ENCODE measurements at regions not wholly inside any gene's neighbourhood (a gene's known extent, or its start where the extent isn't known, plus 50 kb on each side); places are given as distances from the start of the nearest gene placed in this dataset.

DNA sequence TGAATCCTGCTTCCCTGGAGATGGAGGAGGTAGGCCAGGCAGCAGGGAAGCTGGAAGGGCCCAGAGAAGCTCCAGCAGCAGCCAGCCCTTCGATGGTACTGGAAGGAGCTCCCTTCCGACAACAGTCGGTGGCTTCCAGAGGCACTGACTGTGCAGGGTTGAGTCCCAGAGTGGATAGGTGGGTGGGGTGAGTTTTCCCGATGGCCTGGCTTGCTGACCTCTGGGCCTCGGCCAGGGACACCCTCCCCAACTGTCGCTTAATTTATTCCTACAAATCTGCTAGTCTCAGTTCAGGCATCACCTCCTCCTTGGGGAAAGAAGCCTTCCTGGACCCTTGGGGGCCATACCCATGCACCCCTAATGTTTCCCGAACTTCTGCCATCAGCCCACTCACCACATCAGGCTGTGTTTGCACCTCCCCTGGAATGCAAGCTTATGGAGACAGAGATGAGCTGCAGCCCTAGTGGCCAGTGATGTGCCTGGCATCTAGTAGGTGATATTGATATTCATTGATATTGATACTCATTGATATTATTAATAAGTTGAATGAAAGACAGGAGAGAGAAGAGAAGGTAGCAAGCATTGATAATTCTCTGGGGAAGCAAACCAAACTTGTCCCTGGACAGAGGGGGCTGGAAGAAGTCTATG lies 104.6 kb upstream of the BOD1 start:
- no peak for DNase-seq

DNA sequence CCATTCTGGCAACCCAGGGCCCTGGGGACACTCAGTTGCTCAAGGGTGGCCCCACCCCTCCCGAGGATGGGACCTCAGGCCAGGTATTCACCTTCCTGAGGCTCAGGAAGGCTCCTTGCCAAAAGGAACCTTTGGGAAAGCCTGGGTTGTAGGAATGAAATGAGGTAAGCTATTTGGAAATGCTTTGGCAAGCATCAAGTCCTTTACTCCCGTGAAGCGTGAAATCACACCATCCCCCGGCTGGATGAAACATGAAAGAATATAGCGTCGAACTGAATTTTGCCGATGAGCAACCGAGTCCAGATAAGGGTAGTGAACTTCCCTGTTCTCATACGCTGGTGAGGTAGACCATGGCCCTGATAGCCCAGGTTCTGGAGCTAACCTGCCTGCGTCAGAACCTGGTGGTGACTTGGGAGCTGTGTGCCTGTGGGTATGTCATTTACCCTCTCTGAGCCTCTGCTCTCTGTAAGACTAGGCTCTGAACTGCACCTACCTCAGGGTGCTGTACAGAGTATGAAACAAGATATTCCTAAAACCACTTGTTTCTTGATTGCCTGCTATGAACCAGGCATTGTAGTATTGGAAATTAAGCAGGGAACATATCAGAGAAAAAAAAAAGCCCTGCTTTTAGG lies 105.3 kb upstream of the BOD1 start:
- DNase-seq, result no peak

DNA sequence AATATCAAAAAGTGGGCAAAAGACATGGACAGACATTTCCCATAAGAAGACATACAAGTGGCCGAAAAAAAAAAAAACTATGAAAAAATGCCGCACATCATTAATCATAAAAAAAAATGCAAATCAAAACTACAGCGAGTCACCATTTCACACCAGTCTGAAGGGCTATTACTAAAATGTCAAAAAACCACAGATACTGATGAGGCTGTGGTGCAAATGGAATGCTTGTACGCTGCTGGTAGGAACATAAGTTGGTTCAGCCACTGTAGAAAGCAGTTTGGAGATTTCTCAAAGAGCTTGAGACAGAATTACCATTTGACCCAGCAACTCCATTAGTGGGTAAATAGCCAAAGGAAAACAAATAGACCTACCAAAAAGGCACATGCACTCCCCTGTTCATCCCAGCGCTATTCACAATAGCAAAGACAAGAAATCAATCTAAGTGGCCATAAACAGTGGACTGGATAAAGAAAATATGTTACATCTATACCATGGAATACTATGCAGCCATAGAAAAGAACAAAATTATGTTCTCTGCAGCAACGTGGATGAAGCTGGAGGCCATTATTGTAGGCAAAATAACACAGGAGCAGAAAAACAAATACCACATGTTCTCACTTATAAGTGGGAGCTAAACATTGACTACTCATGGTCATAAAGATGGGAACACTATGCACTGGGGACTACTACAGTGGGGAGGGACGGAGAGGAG lies 110.6 kb upstream of the BOD1 start:
- DNase-seq, result no peak

DNA sequence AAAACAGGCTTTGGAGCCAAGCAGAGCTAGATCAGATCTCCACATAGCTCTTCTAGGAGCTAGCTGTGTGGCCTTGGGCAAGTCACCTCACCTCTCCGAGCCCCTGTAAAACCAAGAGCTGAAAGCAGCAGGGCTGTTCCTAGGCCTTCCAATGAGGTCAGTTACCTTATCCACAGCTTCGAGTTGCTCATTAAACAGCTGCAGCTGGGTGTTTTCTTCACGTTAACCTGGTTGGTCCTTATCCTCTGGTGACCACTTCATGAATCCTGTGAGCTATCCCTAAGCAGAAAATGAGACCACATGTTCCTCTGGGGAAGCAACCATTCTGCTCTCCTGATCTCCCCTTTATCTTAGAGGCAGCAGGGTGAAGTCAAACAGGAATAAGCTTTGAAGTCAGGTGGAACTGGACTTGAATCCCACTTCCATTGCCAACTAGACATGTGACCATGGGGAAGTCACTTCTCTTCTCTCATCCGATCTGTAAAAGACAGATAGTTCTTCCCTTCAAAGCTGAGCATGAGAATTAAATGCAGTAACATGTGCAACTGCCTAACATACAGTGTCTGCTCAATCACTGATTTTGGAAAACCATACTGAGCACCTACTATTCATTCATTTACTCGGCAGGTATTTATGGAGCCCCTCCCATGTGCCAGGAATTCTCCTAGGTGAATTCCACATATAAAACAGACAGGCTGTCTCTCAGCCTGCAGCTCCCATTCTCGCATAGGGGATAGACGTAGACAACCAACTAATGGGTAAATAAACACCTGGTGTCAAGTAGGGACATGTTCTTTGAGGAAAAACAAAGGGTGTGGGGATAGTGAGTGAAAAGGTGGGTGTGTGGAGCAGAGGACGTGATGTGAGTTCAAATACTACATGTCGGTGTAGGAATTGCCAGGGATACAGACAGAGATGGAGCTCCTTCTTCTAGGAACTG lies 111.7 kb upstream of the BOD1 start:
- DNase-seq, result no peak

DNA sequence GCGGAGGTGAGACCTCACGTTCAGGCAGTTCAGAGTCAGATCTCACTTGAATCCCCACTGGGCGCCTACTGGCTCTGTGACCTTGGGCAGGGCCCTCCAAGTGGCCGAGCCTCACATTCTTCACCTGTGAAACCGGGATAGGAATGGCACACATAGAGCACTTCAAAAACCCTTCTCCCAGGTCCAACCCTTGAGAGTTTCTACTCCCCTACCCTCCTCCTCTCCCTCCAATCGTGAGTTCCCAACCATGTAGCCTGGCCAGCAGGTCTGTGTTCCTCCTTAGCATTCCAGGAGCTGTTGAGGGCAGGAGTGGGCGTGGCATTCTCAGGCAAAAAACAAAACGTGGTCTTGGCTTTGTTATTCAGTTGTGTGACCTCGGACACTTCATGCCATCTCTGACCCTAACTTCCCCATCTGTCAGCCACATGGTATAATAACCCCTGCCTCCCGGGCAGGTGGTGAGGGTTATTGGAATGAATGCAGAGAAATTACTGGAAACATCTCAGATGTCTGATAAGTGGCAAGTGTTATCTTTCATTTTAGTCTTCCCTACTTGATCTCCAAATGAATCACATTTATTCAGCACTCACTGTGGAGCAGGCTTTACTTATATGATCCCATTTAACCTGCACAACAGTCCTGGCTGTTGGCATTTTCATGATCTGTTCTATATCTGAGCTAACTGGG lies 112.8 kb upstream of the BOD1 start:
- no peak for DNase-seq

DNA sequence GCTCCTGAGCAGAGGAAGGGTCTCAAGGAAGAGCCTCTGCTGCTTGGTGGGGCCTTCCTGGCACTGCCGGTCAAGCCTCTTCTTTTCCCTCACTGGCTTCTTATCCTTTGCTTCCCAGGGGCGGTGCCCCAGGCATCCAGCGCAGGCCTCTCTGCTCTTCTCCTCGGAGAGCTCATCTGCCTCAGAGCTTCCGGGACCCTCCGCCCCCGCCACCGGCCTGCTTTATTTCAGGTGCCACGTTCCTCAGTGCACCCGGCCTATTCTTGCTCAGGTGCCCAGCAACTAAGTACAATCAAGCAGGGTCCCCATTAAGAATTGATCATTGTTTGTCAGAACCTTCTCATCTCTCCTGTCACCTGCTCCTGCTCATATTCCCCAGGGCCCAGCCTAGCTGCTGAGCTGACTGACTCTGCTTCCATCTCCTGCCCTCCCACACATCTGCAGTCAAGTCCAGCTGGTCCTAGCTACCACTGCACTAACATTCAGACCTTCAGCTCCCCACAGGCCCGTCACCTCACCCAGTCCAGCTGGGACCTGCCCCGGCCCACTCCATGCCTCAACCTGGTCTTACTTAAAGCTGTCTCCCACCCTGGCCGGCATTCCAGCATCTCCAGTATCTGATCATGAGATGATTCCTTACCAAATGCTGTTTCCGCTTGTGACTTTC lies 114.3 kb upstream of the BOD1 start:
- no peak for DNase-seq

DNA sequence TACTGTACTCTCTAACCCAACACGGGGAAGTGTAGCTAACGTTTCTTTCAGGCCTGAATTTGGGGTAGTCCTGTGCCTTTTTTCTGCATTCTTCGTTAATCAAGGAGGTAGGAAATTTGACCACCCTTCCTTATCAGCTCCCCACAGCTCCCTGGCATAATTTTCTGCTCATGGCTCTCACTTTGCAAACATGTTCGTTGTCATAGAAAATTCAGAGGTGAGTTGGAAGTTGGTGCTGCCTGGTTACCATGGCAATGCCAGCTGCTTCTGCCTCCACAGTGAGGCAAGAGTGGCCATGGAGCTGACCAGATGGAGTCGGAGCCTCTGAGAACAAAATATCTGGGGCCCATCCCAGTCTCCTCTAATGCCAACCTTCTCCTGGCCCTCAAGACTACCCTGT lies 116.6 kb upstream of the BOD1 start:
- DNase-seq, result no peak

DNA sequence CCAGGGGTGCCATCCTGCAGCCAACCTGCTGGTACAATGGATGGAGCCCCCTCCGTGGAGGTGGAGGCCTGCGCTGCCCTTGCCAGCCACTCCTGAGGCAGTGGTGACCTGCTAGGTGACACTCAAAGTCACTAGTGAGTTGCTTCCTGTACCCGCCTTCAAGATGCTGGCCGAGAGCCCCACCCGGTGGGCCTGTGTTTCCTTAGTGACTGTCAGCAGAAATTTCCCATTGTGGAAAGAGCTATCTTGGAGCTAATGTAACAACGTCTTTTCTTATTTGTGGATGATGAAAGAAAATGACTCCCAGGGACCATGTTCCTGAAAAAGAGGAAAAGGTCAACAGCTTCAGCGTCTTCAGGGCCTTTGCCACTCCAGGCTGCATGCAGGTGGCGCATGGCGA lies 117.0 kb upstream of the BOD1 start:
- no peak for DNase-seq

DNA sequence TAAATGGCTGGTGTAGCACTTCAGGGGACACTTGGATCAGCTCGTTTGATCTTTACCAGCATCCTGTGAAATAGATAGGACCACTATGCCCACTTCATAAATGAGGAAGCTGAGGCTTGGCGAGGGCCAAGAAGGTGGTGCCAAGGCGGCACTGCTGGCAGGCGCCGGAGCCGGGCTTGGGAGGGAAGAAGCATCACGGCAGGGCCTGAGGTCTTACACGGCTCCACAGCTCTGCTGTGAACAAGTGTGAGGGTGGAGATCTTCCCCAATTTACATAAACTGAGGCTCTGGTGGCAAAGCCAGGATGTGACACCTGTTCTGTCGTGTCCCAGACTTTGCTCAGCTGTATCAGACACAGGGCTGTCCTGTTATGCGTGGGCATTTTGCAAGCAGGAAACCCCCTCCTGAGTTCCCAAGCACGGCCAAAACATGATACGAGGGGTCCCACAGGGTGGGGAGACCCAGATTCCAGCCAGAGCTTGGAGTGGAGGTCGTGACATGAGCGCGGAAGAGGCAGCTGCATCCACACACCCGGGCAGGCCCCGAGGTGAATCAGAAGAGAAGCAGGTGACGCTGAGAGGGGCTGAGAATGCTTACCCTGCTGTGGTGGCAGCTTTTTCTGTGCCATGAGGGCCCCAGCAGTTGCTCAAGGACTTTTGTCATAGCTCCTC lies 117.5 kb upstream of the BOD1 start:
- DNase-seq, result no peak

DNA sequence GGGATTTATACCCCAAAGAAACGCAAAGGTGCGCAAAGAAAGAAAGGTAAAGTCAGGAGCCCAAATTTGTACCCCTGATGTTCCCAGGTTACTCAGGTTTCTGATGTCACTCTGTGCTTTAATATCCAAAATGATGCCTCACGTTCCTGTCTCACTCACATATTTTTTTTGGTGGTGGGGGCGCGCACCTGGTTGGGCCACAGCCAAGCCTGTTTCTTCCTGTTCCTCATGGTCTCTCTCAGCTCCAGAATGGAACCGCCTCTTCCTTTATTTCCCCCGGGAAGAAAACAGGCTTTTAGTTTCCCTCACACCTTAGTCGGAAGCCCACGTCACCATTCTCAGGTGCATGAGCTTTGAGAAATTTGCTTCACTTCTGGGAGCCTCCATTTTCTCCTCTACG lies 118.3 kb upstream of the BOD1 start:
- no peak for DNase-seq

DNA sequence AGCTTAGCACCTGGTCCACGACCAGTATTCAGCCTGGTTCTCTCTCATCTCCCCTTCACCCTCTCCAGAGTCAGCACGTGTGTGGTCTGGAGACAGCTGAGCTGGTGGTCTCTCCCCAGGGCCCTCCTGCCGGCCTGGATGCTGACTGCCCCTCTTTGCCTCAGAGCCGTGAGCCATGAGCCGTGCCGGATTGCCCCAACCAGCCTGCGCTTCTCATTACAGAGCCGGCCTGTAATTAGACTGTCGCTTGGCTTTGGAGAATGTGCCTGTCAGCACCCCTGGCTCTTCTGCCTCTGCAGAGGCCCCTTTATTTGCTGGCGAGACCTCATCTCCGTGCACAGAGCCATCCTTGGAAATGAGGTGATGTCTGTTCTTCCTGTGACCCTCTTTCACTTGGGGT lies 118.7 kb upstream of the BOD1 start:
- no peak for DNase-seq

DNA sequence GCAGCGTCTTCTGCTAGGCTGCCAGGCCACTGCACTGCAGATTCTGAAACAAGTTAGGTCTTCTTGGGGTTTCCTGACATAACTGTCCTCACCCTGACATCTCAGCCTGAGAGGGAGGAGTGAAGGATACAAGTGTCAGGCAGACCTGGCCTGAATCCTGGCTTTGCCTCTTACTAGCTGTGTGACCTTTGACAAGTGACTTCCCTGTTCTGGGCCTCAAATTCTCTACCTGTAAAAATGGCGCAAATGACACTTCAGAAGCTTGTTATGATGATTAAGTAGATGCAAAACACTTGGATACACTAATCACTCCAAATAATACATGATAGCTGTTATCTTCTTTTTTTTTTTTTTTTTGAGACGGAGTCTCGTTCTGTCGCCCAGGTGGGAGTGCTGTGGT lies 119.2 kb upstream of the BOD1 start:
- DNase-seq, result no peak

DNA sequence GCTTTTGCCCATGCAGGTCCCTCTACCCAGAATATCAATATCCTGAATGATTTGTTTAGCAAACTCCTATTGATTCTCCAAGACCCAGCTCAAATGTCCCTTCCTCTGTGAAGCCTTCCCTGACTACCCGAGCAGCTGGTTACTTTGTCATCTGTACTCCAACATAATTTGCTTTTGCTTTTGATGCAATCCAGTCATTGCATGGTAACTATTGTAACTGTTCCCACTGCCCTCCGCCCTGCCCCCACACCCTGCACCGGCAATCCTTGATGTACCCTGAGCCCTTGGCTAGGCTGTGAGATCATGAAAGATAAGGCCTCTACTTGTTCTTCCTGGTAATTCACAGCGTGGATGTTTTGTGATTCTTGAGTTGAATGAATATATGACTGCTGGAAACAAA lies 119.9 kb upstream of the BOD1 start:
- DNase-seq, result no peak

DNA sequence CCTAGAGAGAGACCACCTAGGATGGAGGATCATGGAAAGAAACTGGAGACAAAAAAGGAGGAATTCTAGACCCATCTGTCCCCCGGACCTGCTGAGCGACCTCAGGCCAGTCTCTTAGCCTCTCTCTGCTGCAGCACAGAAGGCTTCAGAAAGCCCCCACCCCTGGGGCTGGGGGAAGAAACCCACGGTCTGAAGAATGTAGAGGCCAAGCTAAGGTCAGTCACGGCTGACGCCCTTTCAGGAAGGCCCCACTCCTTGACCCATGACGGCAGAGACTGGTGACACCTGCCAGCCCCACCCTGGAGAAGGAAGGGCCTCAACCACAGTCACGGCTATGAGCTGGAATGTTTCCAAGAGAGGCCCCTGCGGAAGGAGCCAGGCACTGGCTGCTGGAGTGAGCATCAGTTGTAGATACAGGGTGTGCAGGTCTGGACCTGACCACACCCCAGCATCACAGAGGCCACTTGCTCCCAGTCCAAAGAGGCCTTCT lies 120.5 kb upstream of the BOD1 start:
- DNase-seq, result no peak

DNA sequence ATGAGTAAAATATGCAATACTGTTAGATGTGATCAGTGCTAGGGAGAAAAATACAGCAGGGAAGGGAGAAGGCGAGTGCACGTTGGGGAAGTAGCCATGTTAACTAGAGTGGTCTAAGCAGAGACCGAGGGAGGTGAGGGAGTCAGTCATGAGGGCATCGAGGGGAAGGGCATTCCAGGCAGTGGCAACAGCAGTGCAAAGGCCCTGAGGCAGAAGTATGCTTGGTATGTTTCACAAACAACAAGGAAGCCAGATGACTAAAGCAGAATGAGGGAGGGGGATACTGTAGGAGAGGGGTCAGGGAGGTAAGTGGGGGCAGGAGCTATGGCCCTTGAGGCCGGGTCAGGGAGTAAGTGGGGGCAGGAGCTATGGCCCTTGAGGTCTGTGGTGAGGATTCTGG lies 123.3 kb upstream of the BOD1 start:
- no peak for DNase-seq

DNA sequence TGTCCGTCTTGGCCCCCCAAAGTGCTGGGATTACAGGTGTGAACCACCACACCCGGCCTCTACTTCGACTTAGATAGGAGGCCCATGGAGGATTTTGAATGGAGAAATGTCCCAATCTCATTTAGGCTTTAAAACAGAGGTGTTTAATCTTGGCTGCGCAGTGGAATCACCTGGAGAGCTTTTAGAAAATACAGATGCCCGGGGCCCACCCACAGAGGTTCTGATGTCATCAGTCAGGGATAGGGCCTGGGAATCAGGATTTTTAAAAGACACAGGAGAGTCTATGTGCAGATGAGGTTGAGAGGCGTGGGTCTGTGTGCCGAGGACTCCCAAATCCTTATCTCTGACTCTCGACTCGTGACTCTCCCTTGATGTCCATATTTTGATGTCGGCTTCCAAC lies 124.0 kb upstream of the BOD1 start:
- DNase-seq, result no peak

DNA sequence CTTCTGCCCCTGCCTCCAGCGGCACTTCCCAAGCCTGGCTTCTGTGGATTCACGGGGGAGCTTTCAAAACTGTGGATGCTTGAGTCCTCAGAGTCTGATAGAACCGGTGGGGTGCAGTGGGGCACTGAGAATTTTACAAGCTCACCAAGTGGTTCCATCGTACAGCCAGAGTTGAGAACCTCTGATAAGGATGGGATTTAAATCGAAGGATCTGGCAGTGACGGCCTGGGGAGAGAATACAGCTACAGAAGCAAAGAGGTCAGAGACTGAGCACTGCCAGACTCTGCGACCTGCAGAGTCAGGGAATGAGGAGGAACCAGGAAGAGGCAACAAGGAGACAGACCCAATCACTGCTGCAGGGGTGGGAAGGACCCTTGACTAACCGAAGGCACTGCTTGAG lies 124.6 kb upstream of the BOD1 start:
- no peak for DNase-seq

DNA sequence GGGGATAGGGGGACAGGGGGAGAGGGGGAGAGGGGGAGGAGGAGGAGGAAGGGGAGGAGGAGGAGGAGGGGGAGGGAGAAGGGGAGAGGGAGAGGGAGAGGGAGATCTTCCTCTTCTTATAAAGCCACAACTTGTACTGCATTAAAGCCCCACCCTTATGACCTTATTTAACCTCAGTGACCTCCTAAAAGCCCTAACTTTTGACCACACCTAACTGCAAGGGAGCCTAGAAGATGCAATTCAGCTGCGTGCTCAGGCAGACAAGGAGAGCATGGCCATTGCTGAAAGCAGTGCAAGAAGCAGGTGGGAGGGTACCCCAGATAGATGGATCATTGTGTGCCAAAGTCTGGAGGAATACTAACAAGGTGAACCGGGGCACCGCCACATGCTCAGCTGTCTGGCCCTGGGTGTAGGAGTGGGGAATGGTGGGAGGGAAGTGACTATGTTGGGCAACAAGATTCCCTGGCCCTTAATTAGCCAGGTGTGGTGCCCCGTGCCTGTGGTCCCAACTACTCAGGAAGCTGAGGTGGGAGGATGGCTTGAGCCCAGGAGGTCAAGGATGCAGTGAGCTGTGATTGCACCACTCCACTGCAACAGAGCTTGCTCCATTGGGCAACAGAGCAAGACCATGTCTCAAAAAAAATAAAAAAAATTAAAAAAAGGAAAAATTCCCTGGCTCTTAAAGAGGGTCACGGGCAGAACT lies 125.4 kb upstream of the BOD1 start:
- DNase-seq, result no peak

DNA sequence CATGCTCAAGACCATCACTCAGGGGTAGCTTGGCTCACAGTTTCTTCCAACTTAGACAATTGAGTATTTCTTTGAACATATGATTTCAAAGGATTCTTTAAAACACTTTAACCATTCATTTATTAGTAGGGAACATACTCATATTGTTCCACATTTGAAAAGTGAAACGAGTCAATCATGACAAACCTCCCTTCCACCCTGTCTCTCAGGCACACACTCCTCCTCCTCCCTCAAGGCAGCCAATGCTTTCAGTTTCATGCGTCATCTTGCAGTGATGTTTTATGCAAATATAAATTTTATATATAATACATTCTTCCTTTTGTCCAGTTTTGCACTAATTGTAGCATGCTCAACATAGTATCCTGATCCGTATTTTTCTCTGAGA lies 126.0 kb upstream of the BOD1 start:
- no peak for DNase-seq

DNA sequence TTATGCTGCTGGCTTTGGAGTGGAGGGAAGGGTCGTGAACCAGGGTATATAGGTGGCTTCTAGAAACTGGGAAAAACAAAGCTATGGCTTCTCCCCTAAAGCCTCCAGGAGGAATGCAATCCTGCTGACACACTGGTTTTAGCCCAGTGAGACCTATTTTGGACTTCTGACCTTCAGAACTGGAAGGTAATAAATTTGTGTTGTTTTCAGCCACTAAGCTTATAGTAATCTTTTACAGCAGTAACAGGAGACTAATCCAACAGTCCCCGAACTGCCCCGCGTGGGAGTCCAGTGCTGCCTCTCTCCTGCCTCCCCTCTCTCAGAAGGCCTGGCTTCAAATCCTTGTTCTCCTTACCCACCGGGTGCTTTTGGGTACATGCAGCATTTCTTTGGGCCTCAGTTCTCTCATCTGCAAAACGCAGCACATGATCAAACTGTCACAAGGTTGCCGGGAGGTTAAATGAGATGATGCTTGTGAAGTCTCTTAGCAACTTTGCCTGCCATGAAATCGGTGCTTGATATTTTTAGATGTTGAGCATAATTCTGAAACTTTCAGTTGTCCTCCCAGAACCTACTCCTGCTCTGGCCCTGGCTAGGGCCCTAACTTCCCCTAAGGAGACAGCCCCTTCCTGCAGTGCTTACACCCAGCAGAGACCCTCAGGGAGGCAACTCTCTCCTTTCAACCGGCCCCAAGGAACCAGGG lies 127.3 kb upstream of the BOD1 start:
- DNase-seq, result no peak

All from cerebellar nuclear complex (tissue), 1 donor.